ENCODE measurements at regions not wholly inside any gene's neighbourhood (a gene's known extent, or its start where the extent isn't known, plus 50 kb on each side); places are given as distances from the start of the nearest gene placed in this dataset.
"Not testable (repeated sequence)": the region's sequence is repeated elsewhere in the genome, so short reads cannot be mapped to it uniquely, and the experiment has no call there.

GRCh38 chr11:38425578-38425977, 1827.5 kb upstream of the RAG2 start:
- Histone ChIP-seq H3K36me3 (ENCODE audit: control insufficient read depth in 1 of 2, insufficient read depth in 2 of 2, low read length in 2 of 2) (no peaks in the 10 kb centered on the region), H3K4me3 (ENCODE audit: low read depth in 1 of 2, low read length in 2 of 2) (no peak overlapping the region), H3K27me3 (ENCODE audit: low read depth, low read length) (no peaks in the 10 kb centered on the region), H3K27ac (ENCODE audit: low read length) (no peak overlapping the region), H3K4me1 (ENCODE audit: control insufficient read depth in 1 of 2, insufficient read depth in 2 of 2, low read length in 2 of 2) (no peaks in the 10 kb centered on the region), H3K9me3 (ENCODE audit: control insufficient read depth in 1 of 2, low read length in 2 of 2) (no peaks in the 10 kb centered on the region)

- Histone ChIP-seq H3K4me3 (ENCODE audit: low read depth in 1 of 2, low read length in 2 of 2) (no peak overlapping the region), H3K27me3 (ENCODE audit: low read depth, low read length) (no peaks in the 10 kb centered on the region), H3K9me3 (ENCODE audit: control insufficient read depth in 1 of 2, low read length in 2 of 2) (no peaks in the 10 kb centered on the region), H3K27ac (ENCODE audit: low read length) (no peak overlapping the region), H3K36me3 (ENCODE audit: control insufficient read depth in 1 of 2, insufficient read depth in 2 of 2, low read length in 2 of 2) (no peaks in the 10 kb centered on the region), H3K4me1 (ENCODE audit: control insufficient read depth in 1 of 2, insufficient read depth in 2 of 2, low read length in 2 of 2) (no peaks in the 10 kb centered on the region)
Measured at GRCh38 chr11:38423042-38423441, 1825.0 kb upstream of the RAG2 start.

- no peaks in the 10 kb centered on the region for H3K36me3 ChIP-seq (ENCODE audit: control insufficient read depth in 1 of 2, insufficient read depth in 2 of 2, low read length in 2 of 2)
- no peaks in the 10 kb centered on the region for H3K4me1 ChIP-seq (ENCODE audit: control insufficient read depth in 1 of 2, insufficient read depth in 2 of 2, low read length in 2 of 2)
Measured at GRCh38 chr11:38416141-38416540, 1818.1 kb upstream of the RAG2 start.

GRCh38 chr11:38411149-38411548, 1813.1 kb upstream of the RAG2 start:
- no peaks in the 10 kb centered on the region for H3K36me3 ChIP-seq (ENCODE audit: control insufficient read depth in 1 of 2, insufficient read depth in 2 of 2, low read length in 2 of 2)
- H3K9me3 ChIP-seq (ENCODE audit: control insufficient read depth in 1 of 2, low read length in 2 of 2): peaks cover 0 to 1% of the 10 kb centered on the region in 2 donors
- no peaks in the 10 kb centered on the region for H3K27me3 ChIP-seq (ENCODE audit: low read depth, low read length)
- H3K4me3 ChIP-seq (ENCODE audit: low read depth in 1 of 2, low read length in 2 of 2): no peak overlapping the region
- no peak overlapping the region for H3K27ac ChIP-seq (ENCODE audit: low read length)
- no peaks in the 10 kb centered on the region for H3K4me1 ChIP-seq (ENCODE audit: control insufficient read depth in 1 of 2, insufficient read depth in 2 of 2, low read length in 2 of 2)

More at GRCh38 chr11:38416141-38416540, 1818.1 kb upstream of the RAG2 start:
- H3K9me3 ChIP-seq (ENCODE audit: control insufficient read depth in 1 of 2, low read length in 2 of 2): no peaks in the 10 kb centered on the region
- H3K27me3 ChIP-seq (ENCODE audit: low read depth, low read length): no peaks in the 10 kb centered on the region
- no peak overlapping the region for H3K4me3 ChIP-seq (ENCODE audit: low read depth in 1 of 2, low read length in 2 of 2)
- no peak overlapping the region for H3K27ac ChIP-seq (ENCODE audit: low read length)

GRCh38 chr11:38402063-38402462, 1804.0 kb upstream of the RAG2 start:
- Histone ChIP-seq H3K36me3 (ENCODE audit: control insufficient read depth in 1 of 2, insufficient read depth in 2 of 2, low read length in 2 of 2) (no peaks in the 10 kb centered on the region), H3K9me3 (ENCODE audit: control insufficient read depth in 1 of 2, low read length in 2 of 2) (peaks cover 0 to 14% of the 10 kb centered on the region in 2 donors), H3K4me1 (ENCODE audit: control insufficient read depth in 1 of 2, insufficient read depth in 2 of 2, low read length in 2 of 2) (no peaks in the 10 kb centered on the region), H3K4me3 (ENCODE audit: low read depth in 1 of 2, low read length in 2 of 2) (no peak overlapping the region), H3K27ac (ENCODE audit: low read length) (no peak overlapping the region), H3K27me3 (ENCODE audit: low read depth, low read length) (no peaks in the 10 kb centered on the region)

- no peak overlapping the region for H3K4me3 ChIP-seq (ENCODE audit: low read depth in 1 of 2, low read length in 2 of 2)
- H3K27me3 ChIP-seq (ENCODE audit: low read depth, low read length): no peaks in the 10 kb centered on the region
- H3K36me3 ChIP-seq (ENCODE audit: control insufficient read depth in 1 of 2, insufficient read depth in 2 of 2, low read length in 2 of 2): no peaks in the 10 kb centered on the region
- no peaks in the 10 kb centered on the region for H3K9me3 ChIP-seq (ENCODE audit: control insufficient read depth in 1 of 2, low read length in 2 of 2)
- H3K4me1 ChIP-seq (ENCODE audit: control insufficient read depth in 1 of 2, insufficient read depth in 2 of 2, low read length in 2 of 2): no peaks in the 10 kb centered on the region
- no peak overlapping the region for H3K27ac ChIP-seq (ENCODE audit: low read length)
Measured at GRCh38 chr11:38392176-38392575, 1794.1 kb upstream of the RAG2 start.

- H3K9me3 ChIP-seq (ENCODE audit: control insufficient read depth in 1 of 2, low read length in 2 of 2): no peaks in the 10 kb centered on the region
- H3K27me3 ChIP-seq (ENCODE audit: low read depth, low read length): no peaks in the 10 kb centered on the region
- no peaks in the 10 kb centered on the region for H3K36me3 ChIP-seq (ENCODE audit: control insufficient read depth in 1 of 2, insufficient read depth in 2 of 2, low read length in 2 of 2)
- H3K27ac ChIP-seq (ENCODE audit: low read length): no peak overlapping the region
- H3K4me3 ChIP-seq (ENCODE audit: low read depth in 1 of 2, low read length in 2 of 2): no peak overlapping the region
- no peaks in the 10 kb centered on the region for H3K4me1 ChIP-seq (ENCODE audit: control insufficient read depth in 1 of 2, insufficient read depth in 2 of 2, low read length in 2 of 2)
Measured at GRCh38 chr11:38384568-38384967, 1786.5 kb upstream of the RAG2 start.

GRCh38 chr11:38365274-38365673, 1767.2 kb upstream of the RAG2 start:
- Histone ChIP-seq H3K4me3 (ENCODE audit: low read depth in 1 of 2, low read length in 2 of 2) (no peak overlapping the region), H3K27me3 (ENCODE audit: low read depth, low read length) (no peaks in the 10 kb centered on the region), H3K36me3 (ENCODE audit: control insufficient read depth in 1 of 2, insufficient read depth in 2 of 2, low read length in 2 of 2) (no peaks in the 10 kb centered on the region), H3K27ac (ENCODE audit: low read length) (no peak overlapping the region), H3K4me1 (ENCODE audit: control insufficient read depth in 1 of 2, insufficient read depth in 2 of 2, low read length in 2 of 2) (no peaks in the 10 kb centered on the region), H3K9me3 (ENCODE audit: control insufficient read depth in 1 of 2, low read length in 2 of 2) (no peaks in the 10 kb centered on the region)

GRCh38 chr11:38356255-38356654, 1758.2 kb upstream of the RAG2 start:
- no peaks in the 10 kb centered on the region for H3K27me3 ChIP-seq (ENCODE audit: low read depth, low read length)
- no peak overlapping the region for H3K27ac ChIP-seq (ENCODE audit: low read length)
- H3K4me1 ChIP-seq (ENCODE audit: control insufficient read depth in 1 of 2, insufficient read depth in 2 of 2, low read length in 2 of 2): no peaks in the 10 kb centered on the region
- no peak overlapping the region for H3K4me3 ChIP-seq (ENCODE audit: low read depth in 1 of 2, low read length in 2 of 2)
- peaks cover 0 to 11% of the 10 kb centered on the region in 2 donors for H3K9me3 ChIP-seq (ENCODE audit: control insufficient read depth in 1 of 2, low read length in 2 of 2)
- no peaks in the 10 kb centered on the region for H3K36me3 ChIP-seq (ENCODE audit: control insufficient read depth in 1 of 2, insufficient read depth in 2 of 2, low read length in 2 of 2)

GRCh38 chr11:38345286-38345685, 1747.2 kb upstream of the RAG2 start:
- H3K27me3 ChIP-seq (ENCODE audit: low read depth, low read length): no peaks in the 10 kb centered on the region
- H3K4me1 ChIP-seq (ENCODE audit: control insufficient read depth in 1 of 2, insufficient read depth in 2 of 2, low read length in 2 of 2): no peaks in the 10 kb centered on the region
- no peak overlapping the region for H3K27ac ChIP-seq (ENCODE audit: low read length)
- H3K9me3 ChIP-seq (ENCODE audit: control insufficient read depth in 1 of 2, low read length in 2 of 2): peaks cover 0 to 4% of the 10 kb centered on the region in 2 donors
- no peak overlapping the region for H3K4me3 ChIP-seq (ENCODE audit: low read depth in 1 of 2, low read length in 2 of 2)
- no peaks in the 10 kb centered on the region for H3K36me3 ChIP-seq (ENCODE audit: control insufficient read depth in 1 of 2, insufficient read depth in 2 of 2, low read length in 2 of 2)

- not testable (repeated sequence) for H3K4me3 ChIP-seq (ENCODE audit: low read depth in 1 of 2, low read length in 2 of 2); H3K4me1 ChIP-seq (ENCODE audit: control insufficient read depth in 1 of 2, insufficient read depth in 2 of 2, low read length in 2 of 2)
Measured at GRCh38 chr11:38341612-38342011, 1743.6 kb upstream of the RAG2 start.

GRCh38 chr11:38339835-38340440, 1741.9 kb upstream of the RAG2 start:
- Histone ChIP-seq H3K4me1 (ENCODE audit: control insufficient read depth in 1 of 2, insufficient read depth in 2 of 2, low read length in 2 of 2) (no peaks in the 10 kb centered on the region), H3K36me3 (ENCODE audit: control insufficient read depth in 1 of 2, insufficient read depth in 2 of 2, low read length in 2 of 2) (no peaks in the 10 kb centered on the region), H3K9me3 (ENCODE audit: control insufficient read depth in 1 of 2, low read length in 2 of 2) (peaks cover 0 to 4% of the 10 kb centered on the region in 2 donors), H3K27ac (ENCODE audit: low read length) (no peak overlapping the region), H3K27me3 (ENCODE audit: low read depth, low read length) (no peaks in the 10 kb centered on the region), H3K4me3 (ENCODE audit: low read depth in 1 of 2, low read length in 2 of 2) (no peak overlapping the region)

More at GRCh38 chr11:38341612-38342011, 1743.6 kb upstream of the RAG2 start:
- not testable (repeated sequence) for H3K27me3 ChIP-seq (ENCODE audit: low read depth, low read length); H3K9me3 ChIP-seq (ENCODE audit: control insufficient read depth in 1 of 2, low read length in 2 of 2); H3K27ac ChIP-seq (ENCODE audit: low read length); H3K36me3 ChIP-seq (ENCODE audit: control insufficient read depth in 1 of 2, insufficient read depth in 2 of 2, low read length in 2 of 2)
